ENCODE measurements at regions not wholly inside any gene's neighbourhood (a gene's known extent, or its start where the extent isn't known, plus 50 kb on each side); places are given as distances from the start of the nearest gene placed in this dataset.

- Histone ChIP-seq H3K27me3 (ENCODE audit: control insufficient read depth, insufficient read depth, low read length) (no peaks in the 10 kb centered on the region), H3K4me3 (ENCODE audit: low read depth, low read length) (no peak overlapping the region), H3K9me3 (ENCODE audit: control insufficient read depth, insufficient read depth, low read depth, low read length) (no peaks in the 10 kb centered on the region), H3K27ac (ENCODE audit: low read depth, low read length) (no peak overlapping the region), H3K9ac (ENCODE audit: low read length) (no peak overlapping the region), H3K36me3 (ENCODE audit: control insufficient read depth, insufficient read depth, low read length) (no peaks in the 10 kb centered on the region), H3K4me1 (ENCODE audit: control insufficient read depth, insufficient read depth, low read length) (peaks cover 9% of the 10 kb centered on the region)
Observed at GRCh38 chr3:14332392-14332791, 70.0 kb upstream of the SLC6A6 start.

- H3K9ac ChIP-seq (ENCODE audit: low read length): no peak overlapping the region
- H3K36me3 ChIP-seq (ENCODE audit: control insufficient read depth, insufficient read depth, low read length): no peaks in the 10 kb centered on the region
- no peak overlapping the region for H3K27ac ChIP-seq (ENCODE audit: low read depth, low read length)
- peaks cover 9% of the 10 kb centered on the region for H3K4me1 ChIP-seq (ENCODE audit: control insufficient read depth, insufficient read depth, low read length)
- H3K4me3 ChIP-seq (ENCODE audit: low read depth, low read length): no peak overlapping the region
- no peaks in the 10 kb centered on the region for H3K9me3 ChIP-seq (ENCODE audit: control insufficient read depth, insufficient read depth, low read depth, low read length)
- H3K27me3 ChIP-seq (ENCODE audit: control insufficient read depth, insufficient read depth, low read length): no peaks in the 10 kb centered on the region
Observed at GRCh38 chr3:14333215-14333614, 69.2 kb upstream of the SLC6A6 start.

DNA sequence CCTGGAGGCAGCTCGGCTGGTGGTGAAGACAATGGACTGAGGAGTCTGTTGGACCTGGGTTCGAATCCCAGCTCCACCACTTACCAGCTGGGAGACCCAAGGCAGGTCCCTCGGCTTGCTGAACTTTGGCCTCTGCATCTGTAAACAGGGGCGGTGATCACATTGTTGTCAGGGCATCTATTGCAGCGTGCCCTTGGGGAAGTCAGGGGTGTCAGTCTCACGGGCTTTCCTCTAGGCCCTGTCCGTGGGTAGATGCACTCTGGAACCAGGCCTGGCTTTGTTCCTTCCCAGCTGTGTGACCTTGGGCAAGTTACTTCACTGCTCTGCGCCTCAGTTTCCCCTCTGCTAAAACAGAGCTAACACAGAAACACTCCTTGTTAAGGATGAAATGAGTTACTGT, 68.8 kb upstream of the SLC6A6 start:
- Histone ChIP-seq H3K4me3 (ENCODE audit: low read depth, low read length) (no peak overlapping the region), H3K27me3 (ENCODE audit: control insufficient read depth, insufficient read depth, low read length) (no peaks in the 10 kb centered on the region), H3K27ac (ENCODE audit: low read depth, low read length) (no peak overlapping the region), H3K9ac (ENCODE audit: low read length) (no peak overlapping the region), H3K36me3 (ENCODE audit: control insufficient read depth, insufficient read depth, low read length) (no peaks in the 10 kb centered on the region), H3K9me3 (ENCODE audit: control insufficient read depth, insufficient read depth, low read depth, low read length) (no peaks in the 10 kb centered on the region), H3K4me1 (ENCODE audit: control insufficient read depth, insufficient read depth, low read length) (peaks cover 9% of the 10 kb centered on the region)

- Histone ChIP-seq H3K9me3 (ENCODE audit: control insufficient read depth, insufficient read depth, low read depth, low read length) (no peaks in the 10 kb centered on the region), H3K27ac (ENCODE audit: low read depth, low read length) (no peak overlapping the region), H3K9ac (ENCODE audit: low read length) (no peak overlapping the region), H3K4me1 (ENCODE audit: control insufficient read depth, insufficient read depth, low read length) (peaks cover 9% of the 10 kb centered on the region), H3K27me3 (ENCODE audit: control insufficient read depth, insufficient read depth, low read length) (no peaks in the 10 kb centered on the region), H3K36me3 (ENCODE audit: control insufficient read depth, insufficient read depth, low read length) (no peaks in the 10 kb centered on the region), H3K4me3 (ENCODE audit: low read depth, low read length) (no peak overlapping the region)
Observed at GRCh38 chr3:14334136-14334535, 68.3 kb upstream of the SLC6A6 start.

- no peak overlapping the region for H3K4me3 ChIP-seq (ENCODE audit: low read depth, low read length)
- H3K36me3 ChIP-seq (ENCODE audit: control insufficient read depth, insufficient read depth, low read length): no peaks in the 10 kb centered on the region
- no peaks in the 10 kb centered on the region for H3K27me3 ChIP-seq (ENCODE audit: control insufficient read depth, insufficient read depth, low read length)
- H3K4me1 ChIP-seq (ENCODE audit: control insufficient read depth, insufficient read depth, low read length): peaks cover 8% of the 10 kb centered on the region
- H3K9ac ChIP-seq (ENCODE audit: low read length): no peak overlapping the region
- H3K27ac ChIP-seq (ENCODE audit: low read depth, low read length): no peak overlapping the region
- no peaks in the 10 kb centered on the region for H3K9me3 ChIP-seq (ENCODE audit: control insufficient read depth, insufficient read depth, low read depth, low read length)
Observed at GRCh38 chr3:14334936-14335335, 67.5 kb upstream of the SLC6A6 start.

DNA sequence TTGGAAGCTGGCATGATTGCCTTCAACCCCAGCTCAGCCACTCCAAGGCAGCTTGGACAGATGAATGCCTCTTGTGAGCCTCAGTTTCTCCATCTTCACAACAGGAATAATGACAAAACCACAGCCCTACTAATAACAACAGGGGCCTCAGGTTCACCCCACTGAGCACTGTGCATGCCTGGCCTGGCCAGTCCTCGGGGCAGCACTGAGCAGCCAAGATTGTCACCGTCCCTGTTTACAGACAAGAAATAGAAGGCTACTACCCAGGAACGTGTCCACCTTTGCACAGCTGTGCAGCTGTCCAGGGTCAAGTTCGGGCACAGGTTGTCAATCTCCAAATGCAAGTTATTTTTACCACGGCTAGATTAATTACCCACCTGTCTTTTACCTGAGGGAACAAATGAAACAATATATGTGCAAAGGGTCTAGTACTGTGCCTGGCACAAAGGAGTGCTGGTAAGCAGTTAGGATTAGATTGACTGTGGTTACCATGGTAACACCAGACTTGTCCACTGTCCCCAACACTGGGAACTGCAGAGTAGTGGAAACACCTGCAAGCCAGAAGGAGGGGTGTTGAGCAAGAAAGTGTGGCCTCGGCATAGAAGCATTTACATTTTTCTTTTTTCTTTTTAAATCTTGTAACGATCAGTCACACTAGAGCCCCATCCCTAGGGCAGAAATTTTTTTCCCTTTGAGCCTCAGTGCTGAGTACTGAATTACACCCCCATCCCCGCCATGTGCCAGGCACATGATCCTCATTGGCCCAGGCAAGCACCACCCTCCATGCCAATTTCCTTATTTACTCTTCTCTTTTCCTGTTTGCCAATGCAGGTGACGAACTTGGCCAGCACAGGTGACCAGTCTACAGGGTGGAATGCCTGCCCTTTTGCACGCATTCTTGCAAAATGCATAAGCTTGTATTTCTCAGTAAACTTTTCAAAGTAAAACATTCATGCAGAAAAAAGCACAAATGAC, 66.3 kb upstream of the SLC6A6 start:
- Histone ChIP-seq H3K9ac (ENCODE audit: low read length) (no peak overlapping the region), H3K4me1 (ENCODE audit: control insufficient read depth, insufficient read depth, low read length) (no peaks in the 10 kb centered on the region), H3K9me3 (ENCODE audit: control insufficient read depth, insufficient read depth, low read depth, low read length) (no peaks in the 10 kb centered on the region), H3K36me3 (ENCODE audit: control insufficient read depth, insufficient read depth, low read length) (no peaks in the 10 kb centered on the region), H3K27ac (ENCODE audit: low read depth, low read length) (no peak overlapping the region), H3K4me3 (ENCODE audit: low read depth, low read length) (no peak overlapping the region), H3K27me3 (ENCODE audit: control insufficient read depth, insufficient read depth, low read length) (no peaks in the 10 kb centered on the region)

DNA sequence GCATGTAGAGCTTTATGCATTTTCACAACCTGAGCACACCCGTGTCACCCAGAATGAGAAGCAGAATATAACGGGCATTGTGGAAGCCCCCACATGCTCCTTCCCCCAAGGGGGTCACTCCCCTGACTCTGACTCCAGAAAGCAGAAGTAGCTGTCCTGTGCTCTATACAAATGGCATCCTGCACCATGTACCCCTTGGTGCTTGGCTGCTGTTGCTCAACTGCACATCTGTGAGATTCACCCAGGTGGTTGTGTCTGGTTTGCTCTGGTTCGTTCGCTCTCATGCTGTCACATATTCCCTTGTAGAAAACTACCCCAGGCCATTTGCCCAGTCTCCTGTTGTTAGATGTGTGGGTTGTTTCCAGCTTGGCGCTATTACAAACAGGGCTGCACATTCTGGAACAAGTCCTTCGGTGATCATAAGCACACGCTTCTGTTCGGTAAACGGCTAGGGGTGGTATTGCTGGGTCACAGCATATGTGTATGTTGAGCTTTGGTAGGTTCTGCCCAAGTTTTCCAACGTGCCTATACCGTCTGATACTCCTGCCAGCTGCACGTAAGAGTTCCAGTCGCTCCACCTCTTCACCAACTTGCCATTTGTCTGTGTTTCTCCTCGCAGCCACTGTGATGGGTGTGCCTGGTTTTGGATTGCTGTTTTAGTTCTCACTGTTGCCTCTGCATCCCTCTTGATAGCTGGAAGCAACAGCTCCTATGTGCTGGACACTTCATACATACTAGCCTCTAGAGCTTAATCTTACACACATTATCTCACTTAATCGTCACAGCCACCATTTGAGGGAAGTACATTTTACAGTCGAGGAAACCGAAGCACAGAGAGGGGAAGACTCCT, 65.4 kb upstream of the SLC6A6 start:
- Histone ChIP-seq H3K27ac (ENCODE audit: low read depth, low read length) (no peak overlapping the region), H3K9ac (ENCODE audit: low read length) (no peak overlapping the region)

DNA sequence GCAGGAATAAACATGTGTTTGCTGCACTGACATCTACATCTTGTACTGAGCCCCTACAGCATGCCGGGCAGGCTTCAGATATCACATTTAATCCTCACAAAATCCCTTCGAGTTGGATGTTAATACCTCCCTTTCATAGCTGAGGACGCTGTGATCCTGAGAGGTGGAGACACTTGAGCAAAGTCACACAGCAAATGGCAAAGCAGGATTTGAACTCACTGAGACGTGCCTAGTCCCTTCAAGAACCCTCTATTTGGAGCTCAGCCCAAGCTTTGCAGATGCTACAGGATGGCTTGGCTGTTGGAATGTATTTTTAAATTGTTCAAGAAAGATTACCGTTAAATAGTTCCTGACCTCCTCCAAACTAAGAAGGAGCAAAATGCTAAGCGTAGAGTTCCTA, 64.6 kb upstream of the SLC6A6 start:
- H3K27me3 ChIP-seq (ENCODE audit: control insufficient read depth, insufficient read depth, low read length): no peaks in the 10 kb centered on the region
- no peak overlapping the region for H3K9ac ChIP-seq (ENCODE audit: low read length)
- H3K4me1 ChIP-seq (ENCODE audit: control insufficient read depth, insufficient read depth, low read length): no peaks in the 10 kb centered on the region
- no peaks in the 10 kb centered on the region for H3K36me3 ChIP-seq (ENCODE audit: control insufficient read depth, insufficient read depth, low read length)
- H3K27ac ChIP-seq (ENCODE audit: low read depth, low read length): no peak overlapping the region
- no peak overlapping the region for H3K4me3 ChIP-seq (ENCODE audit: low read depth, low read length)
- H3K9me3 ChIP-seq (ENCODE audit: control insufficient read depth, insufficient read depth, low read depth, low read length): no peaks in the 10 kb centered on the region

More for the DNA sequence above, 65.4 kb upstream of the SLC6A6 start:
- no peaks in the 10 kb centered on the region for H3K36me3 ChIP-seq (ENCODE audit: control insufficient read depth, insufficient read depth, low read length)
- no peaks in the 10 kb centered on the region for H3K4me1 ChIP-seq (ENCODE audit: control insufficient read depth, insufficient read depth, low read length)
- H3K9me3 ChIP-seq (ENCODE audit: control insufficient read depth, insufficient read depth, low read depth, low read length): no peaks in the 10 kb centered on the region
- H3K4me3 ChIP-seq (ENCODE audit: low read depth, low read length): no peak overlapping the region
- no peaks in the 10 kb centered on the region for H3K27me3 ChIP-seq (ENCODE audit: control insufficient read depth, insufficient read depth, low read length)

GRCh38 chr3:14338242-14338641, 64.2 kb upstream of the SLC6A6 start:
- Histone ChIP-seq H3K27ac (ENCODE audit: low read depth, low read length) (no peak overlapping the region), H3K4me3 (ENCODE audit: low read depth, low read length) (no peak overlapping the region), H3K36me3 (ENCODE audit: control insufficient read depth, insufficient read depth, low read length) (no peaks in the 10 kb centered on the region), H3K9ac (ENCODE audit: low read length) (no peak overlapping the region), H3K4me1 (ENCODE audit: control insufficient read depth, insufficient read depth, low read length) (no peaks in the 10 kb centered on the region), H3K9me3 (ENCODE audit: control insufficient read depth, insufficient read depth, low read depth, low read length) (no peaks in the 10 kb centered on the region), H3K27me3 (ENCODE audit: control insufficient read depth, insufficient read depth, low read length) (no peaks in the 10 kb centered on the region)

GRCh38 chr3:14338898-14339458, 63.4 kb upstream of the SLC6A6 start:
- Histone ChIP-seq H3K4me1 (ENCODE audit: control insufficient read depth, insufficient read depth, low read length) (peaks cover 6% of the 10 kb centered on the region; the same call in 1 of the 2 replicates), H3K9ac (ENCODE audit: low read length) (no peak overlapping the region), H3K4me3 (ENCODE audit: low read depth, low read length) (no peak overlapping the region), H3K9me3 (ENCODE audit: control insufficient read depth, insufficient read depth, low read depth, low read length) (no peaks in the 10 kb centered on the region), H3K27ac (ENCODE audit: low read depth, low read length) (no peak overlapping the region), H3K36me3 (ENCODE audit: control insufficient read depth, insufficient read depth, low read length) (no peaks in the 10 kb centered on the region), H3K27me3 (ENCODE audit: control insufficient read depth, insufficient read depth, low read length) (no peaks in the 10 kb centered on the region)
